HG03159 (cell line): ENCODE measurements at regions not wholly inside any gene's neighbourhood (a gene's known extent, or its start where the extent isn't known, plus 50 kb on each side); places are given as distances from the start of the nearest gene placed in this dataset.
A peak's percentile ranks its signal among the peaks of the same experiment; 100 is the strongest.

ENCODE experiments used
- ATAC-seq: cut with Tn5 transposase; IDR thresholded peaks from one replicate; pipeline ENCODE4 v1.9.1; 2021; ENCODE audit warnings: mild to moderate bottlenecking, moderate library complexity; ENCODE audit not compliant: unreplicated experiment

- ATAC-seq: no peak
Measured at GRCh38 chr12:67578976-67579661, 69.4 kb upstream of the DYRK2 start.

DNA sequence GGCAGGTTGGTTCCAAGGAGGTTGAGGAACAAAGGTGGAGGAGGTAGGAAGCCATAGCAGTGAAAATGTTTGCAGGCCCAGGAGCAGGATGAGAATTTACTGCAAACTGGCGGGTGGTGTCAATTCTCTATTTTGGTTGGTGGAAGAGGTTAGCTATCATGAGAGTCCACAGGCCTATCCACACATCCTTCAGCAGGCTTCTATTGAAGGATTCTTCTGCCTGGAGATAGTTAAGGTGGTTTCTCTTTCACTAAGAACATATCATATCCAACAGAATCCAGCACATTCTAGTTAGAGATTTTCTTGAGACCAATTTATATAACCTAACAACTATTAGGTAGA lies 68.9 kb upstream of the DYRK2 start:
- ATAC-seq: no peak

- no peak for ATAC-seq
Measured at GRCh38 chr12:67582238-67582834, 66.2 kb upstream of the DYRK2 start.

DNA sequence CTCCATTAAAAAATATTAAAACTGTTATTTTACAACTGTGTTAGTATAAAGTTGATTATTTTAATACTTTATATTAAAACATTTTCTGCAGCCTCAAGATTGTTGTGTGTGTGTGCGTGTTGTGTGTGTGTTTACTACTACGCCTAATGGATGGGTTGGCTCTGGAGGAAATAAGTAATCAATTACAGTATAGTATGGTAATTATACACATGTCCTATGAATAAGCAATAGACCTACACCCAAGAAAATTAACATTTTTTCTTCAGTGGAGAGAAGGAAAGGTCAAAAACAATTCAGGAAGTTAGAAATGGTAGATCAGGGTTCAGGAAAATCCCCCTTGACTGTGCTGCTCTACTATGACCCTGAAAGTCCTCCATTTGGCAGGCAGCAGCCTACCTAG lies 65.7 kb upstream of the DYRK2 start:
- no peak for ATAC-seq

- no peak for ATAC-seq
Measured at GRCh38 chr12:67586951-67587350, 61.6 kb upstream of the DYRK2 start.

DNA sequence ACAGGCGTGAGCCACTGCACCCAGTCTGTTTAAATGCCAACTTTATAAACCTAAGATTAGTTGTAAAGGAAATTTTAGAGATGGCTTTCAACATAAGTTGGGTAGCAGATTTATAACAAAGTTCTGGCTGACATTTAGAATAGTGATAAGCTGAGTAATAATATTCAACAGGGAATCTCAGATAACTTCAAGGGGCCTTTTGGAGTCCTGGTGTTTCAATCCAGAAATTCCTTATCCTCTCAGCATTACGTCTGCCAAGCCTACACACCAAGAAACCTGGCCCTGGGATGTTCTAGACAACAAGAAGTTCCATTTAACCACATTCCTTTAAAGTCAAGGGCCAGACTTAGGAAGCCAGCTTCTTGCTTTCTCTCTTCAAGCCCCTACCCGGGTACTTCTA lies 59.5 kb upstream of the DYRK2 start:
- ATAC-seq: no peak

DNA sequence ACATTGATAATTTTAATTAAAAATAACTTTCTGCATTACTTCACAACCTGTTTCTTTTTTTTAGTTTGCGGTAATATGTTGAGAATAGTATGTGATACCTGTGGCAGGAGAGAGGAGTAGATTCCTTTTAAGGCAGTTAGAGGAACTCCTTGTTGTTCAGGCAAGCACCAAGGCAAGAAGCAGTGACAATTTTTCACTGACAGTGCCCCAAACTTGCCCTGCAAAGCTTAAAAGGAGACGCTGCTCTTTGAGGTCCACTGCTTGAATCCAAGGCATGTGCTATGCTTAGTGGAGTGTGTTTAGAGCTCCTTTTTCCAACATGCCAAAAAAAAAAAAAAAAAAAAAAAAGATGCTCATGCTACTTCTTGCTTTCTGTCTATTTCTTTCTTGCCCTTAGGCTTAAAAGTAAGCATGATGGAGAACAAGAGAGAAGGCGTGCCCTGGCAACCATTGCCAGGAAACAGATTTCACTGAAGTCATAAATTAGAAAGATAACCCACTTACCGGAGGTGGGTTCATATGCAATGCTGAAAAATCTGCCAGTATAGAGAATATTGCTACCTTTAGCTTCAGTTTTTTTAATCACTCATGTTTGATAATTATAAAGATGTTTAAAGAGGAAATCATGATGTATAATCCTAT lies 58.3 kb upstream of the DYRK2 start:
- no peak for ATAC-seq

- peak; percentile 94 for ATAC-seq
Measured at GRCh38 chr12:67592228-67593011, 56.1 kb upstream of the DYRK2 start.

GRCh38 chr12:67593041-67593440 lies 55.5 kb upstream of the DYRK2 start:
- peak; percentile 38 for ATAC-seq

DNA sequence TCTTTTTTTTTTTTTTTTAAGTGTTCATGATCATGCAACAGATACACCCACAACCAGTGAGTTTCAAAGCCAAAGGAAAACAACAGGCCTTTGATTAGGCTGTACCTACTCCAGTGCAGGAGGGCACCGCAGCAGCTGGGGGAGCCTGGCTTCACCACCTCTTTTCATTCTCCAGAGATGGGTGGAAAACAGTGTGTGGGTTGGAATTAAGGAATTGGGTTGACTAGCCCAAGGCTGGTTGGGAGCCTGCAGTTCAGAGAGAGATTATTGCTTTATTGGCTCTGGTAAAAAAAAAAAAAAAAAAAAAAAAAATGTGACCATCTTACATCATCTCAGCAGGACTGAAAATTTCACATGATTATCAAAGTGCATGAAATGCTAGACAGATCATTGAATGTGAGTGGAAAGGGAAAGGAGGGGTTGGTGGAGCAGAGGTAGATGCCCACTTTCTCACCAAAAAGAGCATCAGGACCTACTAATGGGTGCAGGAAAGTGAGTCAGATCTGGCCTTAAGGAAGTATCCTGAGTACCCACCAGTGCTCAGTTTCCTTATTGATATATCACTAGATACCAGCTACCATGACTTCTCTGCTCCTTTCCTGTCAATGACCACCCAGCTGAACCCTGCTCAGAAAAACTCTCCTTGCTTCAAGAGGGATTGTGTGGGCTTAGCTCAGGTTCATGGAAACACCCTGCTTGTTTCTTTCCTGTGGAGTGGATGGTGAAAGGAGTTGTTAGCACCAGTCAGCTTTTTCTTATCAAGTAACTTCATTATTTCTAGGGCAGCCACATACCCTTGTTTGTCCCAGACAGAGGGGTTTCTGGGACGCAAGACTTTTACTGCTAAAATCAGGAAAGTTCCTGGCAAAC lies 54.8 kb upstream of the DYRK2 start:
- no peak for ATAC-seq

DNA sequence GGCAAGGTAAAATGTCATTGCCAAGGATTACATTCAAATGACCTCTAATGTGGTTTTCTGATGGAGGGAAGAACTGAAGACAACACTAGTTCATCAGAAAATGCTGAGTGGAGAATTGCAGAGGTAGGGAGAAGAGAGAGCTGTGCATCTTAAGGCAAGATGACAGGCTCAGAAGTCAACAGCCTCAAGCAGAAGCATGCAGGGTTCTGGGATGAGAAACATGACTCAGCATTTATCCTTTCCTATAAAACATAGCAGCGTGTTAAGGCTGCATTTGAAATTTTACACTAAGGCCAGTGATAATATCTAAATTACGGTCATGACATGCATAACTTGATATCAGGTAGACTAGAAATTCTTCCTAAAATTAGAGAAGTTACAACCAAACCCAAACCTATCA lies 53.7 kb upstream of the DYRK2 start:
- no peak for ATAC-seq

GRCh38 chr12:67595365-67595764 lies 53.2 kb upstream of the DYRK2 start:
- ATAC-seq: no peak

DNA sequence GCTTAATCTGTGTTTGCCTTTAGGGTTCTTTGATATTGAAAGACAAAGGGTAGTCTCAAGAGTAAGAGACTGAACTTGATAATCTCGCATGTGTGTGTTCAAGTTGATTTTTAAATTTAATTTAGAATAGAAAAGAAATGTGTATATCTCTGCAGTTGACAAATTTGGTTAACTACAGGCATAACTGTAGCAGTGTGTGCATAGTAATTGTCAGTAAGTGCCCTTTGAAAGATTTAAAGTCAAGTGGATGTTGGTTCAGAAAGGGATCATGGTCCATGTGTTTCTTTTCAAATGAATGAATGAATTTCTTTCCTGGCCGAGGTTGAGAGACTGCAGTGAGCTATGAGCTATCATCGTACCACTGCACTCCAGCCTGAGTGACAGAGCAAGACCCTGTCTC lies 49.9 kb upstream of the DYRK2 start:
- ATAC-seq: no peak
